Esophagus muscularis mucosa (tissue), 4 donors: ENCODE measurements at regions not wholly inside any gene's neighbourhood (a gene's known extent, or its start where the extent isn't known, plus 50 kb on each side); places are given as distances from the start of the nearest gene placed in this dataset.
"Not testable (repeated sequence)": the region's sequence is repeated elsewhere in the genome, so short reads cannot be mapped to it uniquely, and the experiment has no call there.

Source experiments
- CTCF ChIP-seq, 3 experiments: fragments of 200-600 bp in 2 of 3; fragments of 450-650 bp in 1 of 3; sonication (generic) in 2 of 3; IDR thresholded peaks; one replicate each; pipeline ENCODE4 v1.5.1; 2017 to 2019; ENCODE audit warnings: antibody characterized with exemption in 3 of 3, mild to moderate bottlenecking in 2 of 3, moderate library complexity in 1 of 3
- EP300 ChIP-seq: sonication (generic); formaldehyde crosslinking; IDR thresholded peaks from one replicate; pipeline ENCODE4 v1.6.1; 2017; ENCODE audit warnings: antibody characterized with exemption
- POLR2A ChIP-seq: fragments of 450-650 bp; IDR thresholded peaks from one replicate; pipeline ENCODE4 v1.6.1; 2017; ENCODE audit warnings: antibody characterized with exemption, moderate library complexity, mild to moderate bottlenecking, low read depth
- POLR2AphosphoS5 ChIP-seq, 2 donors: sonication (generic); formaldehyde crosslinking; IDR thresholded peaks; one replicate each; pipeline ENCODE4 v1.6.1; 2017; ENCODE audit warnings: antibody characterized with exemption in 2 of 2

DNA sequence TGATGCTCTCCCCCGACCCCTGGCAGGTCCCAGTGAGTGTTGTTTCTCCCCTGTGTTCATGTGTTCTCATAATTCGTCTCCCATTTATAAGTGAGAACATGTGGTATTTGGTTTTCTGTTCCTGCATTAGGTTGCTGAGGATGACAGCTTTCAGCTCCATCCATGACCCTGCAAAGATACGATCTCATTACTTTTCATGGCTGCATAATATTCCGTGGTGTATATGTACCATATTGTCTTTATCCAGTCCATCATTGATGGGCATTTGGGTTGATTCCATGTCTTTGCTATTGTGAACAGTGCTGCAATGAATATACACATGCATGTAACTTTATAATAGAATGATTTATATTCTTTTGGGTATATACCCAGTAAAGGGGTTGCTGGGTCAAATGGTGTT is 321.5 kb downstream of the EMP1 start:
- not testable (repeated sequence) for TF ChIP-seq CTCF (IDR thresholded peaks at IDR 0.05); POLR2AphosphoS5 (IDR thresholded peaks at IDR 0.05); POLR2A; EP300
